ENCODE measurements at regions not wholly inside any gene's neighbourhood (a gene's known extent, or its start where the extent isn't known, plus 50 kb on each side); places are given as distances from the start of the nearest gene placed in this dataset.

GRCh38 chr2:122843503-122843902 is 1088.1 kb downstream of the TSN start:
- TF ChIP-seq EZH2 (IDR thresholded peaks at IDR 0.05) (no peak), CTCF (IDR thresholded peaks at IDR 0.05) (no peak)

Measured in neural progenitor cell (in vitro differentiated cells).